PC-3 (cell line): ENCODE measurements at regions not wholly inside any gene's neighbourhood (a gene's known extent, or its start where the extent isn't known, plus 50 kb on each side); places are given as distances from the start of the nearest gene placed in this dataset.

ENCODE experiments used
- EZH2 ChIP-seq: fragments of 300-600 bp; sonication (generic); IDR thresholded peaks from one replicate; pipeline ENCODE4 v1.6.1; 2017; ENCODE audit warnings: antibody characterized with exemption, mild to moderate bottlenecking, low read length; ENCODE audit not compliant: unreplicated experiment
- TF ChIP-seq, protein P1 (sequence below): fragments of 300-600 bp; sonication (generic); conservative IDR thresholded peaks from 2 replicates; pipeline ENCODE4 v1.5.1; 2017; ENCODE audit warnings: antibody characterized with exemption, low read depth, mild to moderate bottlenecking, low read length

DNA sequence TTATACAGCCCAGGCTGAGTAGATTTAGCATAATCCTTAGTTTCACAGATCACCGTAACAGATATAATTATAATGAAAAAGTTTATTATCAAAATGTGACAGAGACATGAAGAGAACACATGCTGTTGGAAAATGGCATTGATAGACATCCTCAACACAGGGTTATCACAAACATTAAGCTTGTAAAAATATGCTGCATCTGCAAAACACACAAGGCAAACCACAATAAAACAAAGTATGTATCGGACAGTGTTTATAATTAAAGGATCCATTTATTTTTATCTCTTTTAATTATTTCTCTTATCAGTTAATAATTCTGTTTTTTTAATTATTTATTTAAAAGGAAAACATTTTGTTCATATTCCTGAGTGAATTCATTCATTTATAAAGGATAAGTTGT is 829.9 kb upstream of the CDH9 start:
- TF ChIP-seq EZH2: no peak
- TF ChIP-seq, protein P1, sequence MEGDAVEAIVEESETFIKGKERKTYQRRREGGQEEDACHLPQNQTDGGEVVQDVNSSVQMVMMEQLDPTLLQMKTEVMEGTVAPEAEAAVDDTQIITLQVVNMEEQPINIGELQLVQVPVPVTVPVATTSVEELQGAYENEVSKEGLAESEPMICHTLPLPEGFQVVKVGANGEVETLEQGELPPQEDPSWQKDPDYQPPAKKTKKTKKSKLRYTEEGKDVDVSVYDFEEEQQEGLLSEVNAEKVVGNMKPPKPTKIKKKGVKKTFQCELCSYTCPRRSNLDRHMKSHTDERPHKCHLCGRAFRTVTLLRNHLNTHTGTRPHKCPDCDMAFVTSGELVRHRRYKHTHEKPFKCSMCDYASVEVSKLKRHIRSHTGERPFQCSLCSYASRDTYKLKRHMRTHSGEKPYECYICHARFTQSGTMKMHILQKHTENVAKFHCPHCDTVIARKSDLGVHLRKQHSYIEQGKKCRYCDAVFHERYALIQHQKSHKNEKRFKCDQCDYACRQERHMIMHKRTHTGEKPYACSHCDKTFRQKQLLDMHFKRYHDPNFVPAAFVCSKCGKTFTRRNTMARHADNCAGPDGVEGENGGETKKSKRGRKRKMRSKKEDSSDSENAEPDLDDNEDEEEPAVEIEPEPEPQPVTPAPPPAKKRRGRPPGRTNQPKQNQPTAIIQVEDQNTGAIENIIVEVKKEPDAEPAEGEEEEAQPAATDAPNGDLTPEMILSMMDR: no peak
